ENCODE measurements at regions not wholly inside any gene's neighbourhood (a gene's known extent, or its start where the extent isn't known, plus 50 kb on each side); places are given as distances from the start of the nearest gene placed in this dataset.

- Mint-ChIP-seq H3K4me1 (ENCODE audit: low read depth) (peaks cover 71% of the 10 kb centered on the region), H3K9me3 (ENCODE audit: low read depth) (no peaks in the 10 kb centered on the region), H3K27ac (ENCODE audit: unreplicated experiment) (peak overlapping the region; percentile 89), H3K36me3 (ENCODE audit: low read depth) (no peaks in the 10 kb centered on the region), H3K4me3 (ENCODE audit: unreplicated experiment) (no peak overlapping the region), H3K27me3 (ENCODE audit: low read depth) (no peaks in the 10 kb centered on the region)
- peak; percentile 33 for TF ChIP-seq CTCF (IDR thresholded peaks at IDR 0.05)
- DNase-seq (ENCODE audit: low spot score) = no peak
These were observed 283.1 kb upstream of the TRIB2 start for GRCh38 chr2:12433626-12433990.

GRCh38 chr2:12434630-12435098 is 282.1 kb upstream of the TRIB2 start:
- Mint-ChIP-seq H3K27me3 (ENCODE audit: low read depth) (no peaks in the 10 kb centered on the region), H3K27ac (ENCODE audit: unreplicated experiment) (peak overlapping the region; percentile 32), H3K36me3 (ENCODE audit: low read depth) (no peaks in the 10 kb centered on the region), H3K4me1 (ENCODE audit: low read depth) (peaks cover 60% of the 10 kb centered on the region), H3K9me3 (ENCODE audit: low read depth) (no peaks in the 10 kb centered on the region), H3K4me3 (ENCODE audit: unreplicated experiment) (no peak overlapping the region)
- DNase-seq (ENCODE audit: low spot score) = no peak
- no peak for TF ChIP-seq CTCF (IDR thresholded peaks at IDR 0.05)

- no peak for DNase-seq (ENCODE audit: low spot score)
- no peaks in the 10 kb centered on the region for H3K36me3 Mint-ChIP-seq (ENCODE audit: low read depth)
- H3K27me3 Mint-ChIP-seq (ENCODE audit: low read depth) = no peaks in the 10 kb centered on the region
- H3K9me3 Mint-ChIP-seq (ENCODE audit: low read depth) = no peaks in the 10 kb centered on the region
- no peak for TF ChIP-seq CTCF (IDR thresholded peaks at IDR 0.05)
- H3K4me3 Mint-ChIP-seq (ENCODE audit: unreplicated experiment) = no peak overlapping the region
- H3K4me1 Mint-ChIP-seq (ENCODE audit: low read depth) = peaks cover 54% of the 10 kb centered on the region
- peak overlapping the region; percentile 28 for H3K27ac Mint-ChIP-seq (ENCODE audit: unreplicated experiment)
These were observed 281.1 kb upstream of the TRIB2 start for GRCh38 chr2:12435430-12436222.

GRCh38 chr2:12436483-12436882 is 280.3 kb upstream of the TRIB2 start:
- Mint-ChIP-seq H3K4me3 (ENCODE audit: unreplicated experiment) (no peak overlapping the region), H3K27ac (ENCODE audit: unreplicated experiment) (no peak overlapping the region), H3K4me1 (ENCODE audit: low read depth) (peaks cover 51% of the 10 kb centered on the region), H3K27me3 (ENCODE audit: low read depth) (no peaks in the 10 kb centered on the region), H3K9me3 (ENCODE audit: low read depth) (no peaks in the 10 kb centered on the region), H3K36me3 (ENCODE audit: low read depth) (no peaks in the 10 kb centered on the region)
- no peak for TF ChIP-seq CTCF (IDR thresholded peaks at IDR 0.05)
- no peak for DNase-seq (ENCODE audit: low spot score)

- TF ChIP-seq CTCF (IDR thresholded peaks at IDR 0.05) = no peak
- Mint-ChIP-seq H3K27me3 (ENCODE audit: low read depth) (no peaks in the 10 kb centered on the region), H3K27ac (ENCODE audit: unreplicated experiment) (no peak overlapping the region), H3K4me1 (ENCODE audit: low read depth) (peaks cover 52% of the 10 kb centered on the region), H3K9me3 (ENCODE audit: low read depth) (no peaks in the 10 kb centered on the region), H3K36me3 (ENCODE audit: low read depth) (no peaks in the 10 kb centered on the region), H3K4me3 (ENCODE audit: unreplicated experiment) (no peak overlapping the region)
- no peak for DNase-seq (ENCODE audit: low spot score)
These were observed 279.7 kb upstream of the TRIB2 start for GRCh38 chr2:12436935-12437561.

Data from chondrocyte (in vitro differentiated cells).